HTR-8/SVneo (cell line): ENCODE measurements at regions not wholly inside any gene's neighbourhood (a gene's known extent, or its start where the extent isn't known, plus 50 kb on each side); places are given as distances from the start of the nearest gene placed in this dataset.

Experiments
- DNase-seq: peaks from one replicate; pipeline ENCODE4 v3.0.0; 2011; ENCODE audit warnings: low spot score, mixed read lengths; ENCODE audit not compliant: insufficient read length
- FAIRE-seq: peaks from 2 replicates; lab custom pipeline; 2011; peaks lifted over from hg19 to GRCh38; lab: Jason Lieb, UNC

GRCh38 chr1:209063767-209064659, 519.5 kb upstream of the CAMK1G start:
- no peak for DNase-seq
- FAIRE-seq = no peak

- DNase-seq (no peak), FAIRE-seq (no peak)
Observed at GRCh38 chr1:209064850-209065706, 518.4 kb upstream of the CAMK1G start.

- DNase-seq (peak; percentile 35), FAIRE-seq (no peak)
Observed at GRCh38 chr1:209072481-209072880, 511.0 kb upstream of the CAMK1G start.

GRCh38 chr1:209073879-209074278, 509.6 kb upstream of the CAMK1G start:
- FAIRE-seq = no peak

GRCh38 chr1:209074575-209075250, 508.8 kb upstream of the CAMK1G start:
- FAIRE-seq (no peak), DNase-seq (no peak)

More at GRCh38 chr1:209073879-209074278, 509.6 kb upstream of the CAMK1G start:
- DNase-seq = no peak

- DNase-seq (no peak), FAIRE-seq (no peak)
Observed at GRCh38 chr1:209076688-209077087, 506.8 kb upstream of the CAMK1G start.

GRCh38 chr1:209080170-209080781, 503.2 kb upstream of the CAMK1G start:
- FAIRE-seq (peak; percentile 90), DNase-seq (peak; percentile 74)

GRCh38 chr1:209086486-209087192, 496.9 kb upstream of the CAMK1G start:
- DNase-seq = no peak
- no peak for FAIRE-seq

- DNase-seq = no peak
- no peak for FAIRE-seq
Observed at GRCh38 chr1:209094384-209094783, 489.1 kb upstream of the CAMK1G start.

- FAIRE-seq = peak; percentile 97
Observed at GRCh38 chr1:209095627-209096595, 487.6 kb upstream of the CAMK1G start.

GRCh38 chr1:209100460-209100859, 483.1 kb upstream of the CAMK1G start:
- FAIRE-seq (no peak), DNase-seq (no peak)

More at GRCh38 chr1:209095627-209096595, 487.6 kb upstream of the CAMK1G start:
- peak; percentile 90 for DNase-seq

- no peak for DNase-seq
- FAIRE-seq = no peak
Observed at GRCh38 chr1:209101106-209101505, 482.4 kb upstream of the CAMK1G start.

- DNase-seq (no peak), FAIRE-seq (no peak)
Observed at GRCh38 chr1:209102120-209102519, 481.4 kb upstream of the CAMK1G start.

- DNase-seq (no peak), FAIRE-seq (no peak)
Observed at GRCh38 chr1:209102531-209102930, 481.0 kb upstream of the CAMK1G start.

GRCh38 chr1:209103092-209103491, 480.4 kb upstream of the CAMK1G start:
- no peak for FAIRE-seq
- no peak for DNase-seq

- DNase-seq (no peak), FAIRE-seq (no peak)
Observed at GRCh38 chr1:209104646-209105045, 478.9 kb upstream of the CAMK1G start.

GRCh38 chr1:209105701-209106100, 477.8 kb upstream of the CAMK1G start:
- no peak for DNase-seq
- no peak for FAIRE-seq

- DNase-seq (peak; percentile 11), FAIRE-seq (no peak)
Observed at GRCh38 chr1:209106237-209106741, 477.2 kb upstream of the CAMK1G start.
